Colonic mucosa (tissue), 4 donors: ENCODE measurements at regions not wholly inside any gene's neighbourhood (a gene's known extent, or its start where the extent isn't known, plus 50 kb on each side); places are given as distances from the start of the nearest gene placed in this dataset.

Source experiments
- DNase-seq: peaks from one replicate; pipeline ENCODE4 v3.0.0-alpha.2; 2020
- H3K27ac ChIP-seq: fragments of 200-600 bp; one replicate; pipeline ENCODE4 v1.8.0; 2021
- H3K27me3 ChIP-seq: fragments of 200-600 bp; one replicate; pipeline ENCODE4 v1.8.0; 2021
- H3K36me3 ChIP-seq: fragments of 200-600 bp; one replicate; pipeline ENCODE4 v1.8.0; 2021
- H3K4me1 ChIP-seq: fragments of 200-600 bp; one replicate; pipeline ENCODE4 v1.8.0; 2021; ENCODE audit warnings: mild to moderate bottlenecking
- H3K4me3 ChIP-seq: fragments of 200-600 bp; one replicate; pipeline ENCODE4 v1.8.0; 2021
- H3K9ac ChIP-seq, 2 donors: one replicate each; pipeline ENCODE4 v1.7.0; 2013; ENCODE audit warnings: control low read depth in 2 of 2, low read depth in 2 of 2, low read length in 2 of 2
- H3K9me3 ChIP-seq: fragments of 200-600 bp; one replicate; pipeline ENCODE4 v1.8.0; 2021
- CTCF ChIP-seq: fragments of 200-600 bp; IDR thresholded peaks from one replicate; pipeline ENCODE4 v1.8.0; 2022; ENCODE audit warnings: antibody characterized with exemption, mild to moderate bottlenecking
- intact Hi-C: fragments of 100-400 bp; cut with DNase I; formaldehyde crosslinking; loops from one replicate; pipeline ENCODE4 v1.14.1; 2022
- donor health status: healthy.
- donor health status: DM: no; HTN: no; CAD: no.
- donor health status: DM: no; HTN: no; CAD: no.

- TF ChIP-seq CTCF, result no peak
- intact Hi-C loops, result no loop called here
- Histone ChIP-seq H3K4me1 (no peaks in the 10 kb centered on the region), H3K27ac (no peak overlapping the region), H3K36me3 (no peaks in the 10 kb centered on the region), H3K9me3 (no peaks in the 10 kb centered on the region), H3K4me3 (no peak overlapping the region), H3K27me3 (no peaks in the 10 kb centered on the region), H3K9ac (no peak overlapping the region)
- DNase-seq, result no peak
These were observed 953.8 kb upstream of the GBE1 start for GRCh38 chr3:82715091-82715856.

DNA sequence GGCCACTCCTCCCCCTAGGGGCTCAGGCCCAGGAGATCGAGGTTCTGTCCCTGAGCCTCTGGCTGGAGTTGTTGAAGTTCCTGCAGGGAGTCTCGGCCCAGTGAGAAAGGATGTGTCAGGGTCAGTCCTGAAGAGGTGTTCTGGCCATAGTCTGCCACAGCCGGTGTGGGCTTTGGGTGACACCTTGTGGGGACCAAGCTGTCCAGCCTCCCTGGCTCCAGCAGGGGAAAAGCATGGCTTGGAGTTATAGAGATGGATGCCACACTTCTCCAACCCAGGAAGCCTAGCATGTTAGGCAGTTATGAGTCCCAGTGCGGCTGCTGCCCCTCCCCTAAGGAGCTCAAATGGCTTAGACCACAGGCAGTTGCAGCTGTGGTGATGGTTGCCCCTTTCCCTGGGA lies 945.6 kb upstream of the GBE1 start:
- intact Hi-C loops, result no loop called here
- Histone ChIP-seq H3K36me3 (no peaks in the 10 kb centered on the region), H3K9ac (no peak overlapping the region), H3K27me3 (no peaks in the 10 kb centered on the region), H3K4me3 (no peak overlapping the region), H3K27ac (no peak overlapping the region), H3K4me1 (no peaks in the 10 kb centered on the region), H3K9me3 (no peaks in the 10 kb centered on the region)
- no peak for TF ChIP-seq CTCF
- no peak for DNase-seq

DNA sequence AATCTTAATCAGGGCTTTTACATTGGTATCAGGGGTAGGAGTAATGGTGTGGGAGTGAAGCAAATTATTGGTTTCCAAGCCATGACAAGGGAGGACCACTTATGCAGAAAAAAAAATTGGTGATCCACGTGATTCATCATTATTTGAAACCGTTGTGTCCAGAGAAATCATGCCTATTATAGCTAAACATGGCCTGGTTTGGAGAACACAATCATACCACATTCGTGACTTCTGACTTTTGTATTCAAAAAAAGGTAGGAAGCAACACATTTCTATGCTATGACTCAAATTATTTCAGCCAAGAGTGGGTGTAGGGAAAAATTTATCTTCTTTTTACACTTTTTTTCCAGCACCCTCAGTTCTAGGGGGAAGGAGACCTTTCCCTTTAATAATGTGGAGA lies 924.3 kb upstream of the GBE1 start:
- intact Hi-C loops, result no loop called here
- Histone ChIP-seq H3K4me1 (no peaks in the 10 kb centered on the region), H3K27ac (no peak overlapping the region), H3K9ac (no peak overlapping the region), H3K36me3 (no peaks in the 10 kb centered on the region), H3K4me3 (no peak overlapping the region), H3K27me3 (no peaks in the 10 kb centered on the region), H3K9me3 (no peaks in the 10 kb centered on the region)
- DNase-seq, result no peak
- TF ChIP-seq CTCF, result no peak

GRCh38 chr3:82676356-82677026 lies 915.0 kb upstream of the GBE1 start:
- no peak for DNase-seq
- Histone ChIP-seq H3K4me3 (no peak overlapping the region), H3K4me1 (no peaks in the 10 kb centered on the region), H3K36me3 (no peaks in the 10 kb centered on the region), H3K27me3 (no peaks in the 10 kb centered on the region), H3K27ac (no peak overlapping the region), H3K9ac (no peak overlapping the region), H3K9me3 (no peaks in the 10 kb centered on the region)
- intact Hi-C loops, result no loop called here
- TF ChIP-seq CTCF, result no peak

DNA sequence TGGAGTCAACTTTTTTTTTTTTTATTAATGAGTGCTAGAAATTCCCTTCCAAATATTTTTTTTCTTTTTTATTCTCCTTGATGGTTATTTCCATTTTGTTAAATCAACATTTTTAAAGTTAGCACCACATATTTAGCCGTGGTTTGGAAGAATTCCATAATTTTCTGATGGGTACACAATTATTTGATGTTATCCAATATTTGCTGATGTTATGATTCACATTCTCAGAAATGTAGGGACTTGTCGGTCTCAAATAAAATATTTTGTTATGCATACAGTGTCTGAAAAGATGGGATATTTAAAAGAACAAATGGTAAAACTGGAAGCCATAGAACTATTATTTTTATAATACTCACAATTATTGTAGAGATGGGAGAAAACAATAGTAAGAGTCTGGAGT lies 911.5 kb upstream of the GBE1 start:
- no peak for TF ChIP-seq CTCF
- Histone ChIP-seq H3K4me3 (no peak overlapping the region), H3K27ac (no peak overlapping the region), H3K4me1 (no peaks in the 10 kb centered on the region), H3K9me3 (no peaks in the 10 kb centered on the region), H3K36me3 (no peaks in the 10 kb centered on the region), H3K9ac (no peak overlapping the region), H3K27me3 (no peaks in the 10 kb centered on the region)
- intact Hi-C loops, result no loop called here
- DNase-seq, result no peak
